Endothelial cell of umbilical vein (primary cell): ENCODE measurements at regions not wholly inside any gene's neighbourhood (a gene's known extent, or its start where the extent isn't known, plus 50 kb on each side); places are given as distances from the start of the nearest gene placed in this dataset.

ENCODE experiments used
- BruUV-seq: library from RNA; stranded (reverse); fragments of 400-500 nt; replicated peaks from 2 replicates; lab custom pipeline; 2021; lab: Mats Ljungman, UMichigan
- CTCF ChIA-PET: fragments of 300-600, 350-600 bp; sonication (Branson Sonifier 250); formaldehyde crosslinking; loops from one replicate; lab custom pipeline; 2021; ENCODE audit warnings: antibody characterized with exemption, inconsistent platforms; lab: Charles Lee
- POLR2A ChIA-PET: fragments of 300-600, 350-600 bp; sonication (Branson Sonifier 250); formaldehyde crosslinking; loops from one replicate; lab custom pipeline; 2021; ENCODE audit warnings: antibody characterized with exemption, inconsistent platforms; lab: Charles Lee
- DNase-seq: peaks from one replicate; pipeline ENCODE4 v3.0.0-alpha.2; 2011; ENCODE audit warnings: low read depth, low spot score
- FAIRE-seq: peaks from 2 replicates; lab custom pipeline; 2011; peaks lifted over from hg19 to GRCh38; lab: Jason Lieb, UNC
- H2AFZ ChIP-seq: 2 replicates; pipeline ENCODE4 v1.6.0; 2012; ENCODE audit warnings: low read depth, low read length, control low read depth, inconsistent platforms
- H3K27ac ChIP-seq: 2 replicates; pipeline ENCODE4 v1.5.1; 2011; ENCODE audit warnings: low read depth, mild to moderate bottlenecking, control low read depth, low read length, moderate library complexity; ENCODE audit not compliant: insufficient read depth
- H3K27me3 ChIP-seq, 2 experiments: 2 replicates each; pipeline versions ENCODE4 v1.6.0 to v1.6.1; 2011; ENCODE audit warnings: low read length in 2 of 2, mixed read lengths in 1 of 2; ENCODE audit not compliant: control insufficient read depth in 2 of 2, insufficient read depth in 2 of 2
- H3K36me3 ChIP-seq, 2 experiments: 2 replicates in 1 of 2; 3 replicates in 1 of 2; pipeline ENCODE4 v1.5.1; 2011; ENCODE audit warnings: low read length in 2 of 2, mild to moderate bottlenecking in 1 of 2, moderate library complexity in 1 of 2; ENCODE audit not compliant: control insufficient read depth in 2 of 2, insufficient read depth in 2 of 2; ENCODE audit errors: extremely low read depth in 1 of 2
- H3K4me1 ChIP-seq: 3 replicates; pipeline ENCODE4 v1.5.1; 2011; ENCODE audit warnings: mild to moderate bottlenecking, low read length; ENCODE audit not compliant: control insufficient read depth, insufficient read depth; ENCODE audit errors: extremely low read depth
- H3K4me2 ChIP-seq: 2 replicates; pipeline ENCODE4 v1.6.1; 2011; ENCODE audit warnings: low read length, control low read depth, mixed read lengths; ENCODE audit not compliant: insufficient read depth
- H3K4me3 ChIP-seq, 3 experiments: fragments of 200-600 bp in 1 of 3; sonication (generic), shearing (Covaris generic) in 1 of 3; replicated peaks in 1 of 3; 2 replicates each; pipeline ENCODE4 v1.5.1; 2011 to 2016; ENCODE audit warnings: control low read depth in 3 of 3, low read length in 3 of 3, mild to moderate bottlenecking in 2 of 3, inconsistent platforms in 1 of 3, low read depth in 1 of 3, moderate library complexity in 1 of 3; ENCODE audit not compliant: insufficient read depth in 1 of 3
- H3K79me2 ChIP-seq: 2 replicates; pipeline ENCODE4 v1.6.0; 2012; ENCODE audit warnings: low read length, inconsistent platforms; ENCODE audit not compliant: control insufficient read depth, insufficient read depth
- H3K9ac ChIP-seq: replicated peaks from 2 replicates; pipeline ENCODE3; 2011; ENCODE audit warnings: low read length, control low read depth; ENCODE audit not compliant: insufficient read depth; ENCODE audit errors: extremely low read depth
- H3K9me1 ChIP-seq: replicated peaks from 3 replicates; pipeline ENCODE4 v1.6.0; 2011; ENCODE audit warnings: mild to moderate bottlenecking, low read length; ENCODE audit not compliant: control insufficient read depth, insufficient read depth; ENCODE audit errors: extremely low read depth
- H3K9me3 ChIP-seq: replicated peaks from 2 replicates; pipeline ENCODE4 v1.5.1; 2012; ENCODE audit warnings: low read length, inconsistent platforms; ENCODE audit not compliant: control insufficient read depth, insufficient read depth
- H4K20me1 ChIP-seq: replicated peaks from 2 replicates; pipeline ENCODE3; 2011; ENCODE audit warnings: mild to moderate bottlenecking, low read length; ENCODE audit not compliant: control insufficient read depth, insufficient read depth; ENCODE audit errors: extremely low read depth
- EZH2 ChIP-seq: IDR thresholded peaks from 2 replicates; pipeline ENCODE4 v1.6.1; 2012; ENCODE audit warnings: borderline replicate concordance, low read depth, mild to moderate bottlenecking, moderate library complexity, low read length, inconsistent platforms; ENCODE audit not compliant: severe bottlenecking
- FOS ChIP-seq: IDR thresholded peaks from 2 replicates; pipeline ENCODE4 v1.6.1; 2011; ENCODE audit warnings: mild to moderate bottlenecking, low read length, moderate library complexity, borderline replicate concordance; ENCODE audit not compliant: insufficient read depth
- GATA2 ChIP-seq: IDR thresholded peaks from 2 replicates; pipeline ENCODE4 v1.7.0; 2011; ENCODE audit warnings: low read depth, mild to moderate bottlenecking, moderate library complexity, mixed read lengths, low read length; ENCODE audit not compliant: insufficient read length, insufficient read depth
- JUN ChIP-seq: IDR thresholded peaks from 2 replicates; pipeline ENCODE4 v1.6.1; 2011; ENCODE audit warnings: borderline replicate concordance, low read depth; ENCODE audit not compliant: insufficient read length, insufficient read depth
- MYC ChIP-seq: IDR thresholded peaks from one replicate; pipeline ENCODE4 v1.6.1; 2011; ENCODE audit warnings: mild to moderate bottlenecking, low read depth, low read length
- POLR2A ChIP-seq: IDR thresholded peaks from 2 replicates; pipeline ENCODE4 v1.6.1; 2012; ENCODE audit warnings: low read depth, mild to moderate bottlenecking, control low read depth, low read length
- POLR2AphosphoS5 ChIP-seq: IDR thresholded peaks from 2 replicates; pipeline ENCODE4 v1.6.1; 2012; ENCODE audit warnings: low read depth, mild to moderate bottlenecking, control low read depth, low read length, moderate library complexity; ENCODE audit not compliant: insufficient read depth
- dilution Hi-C: fragments of 300-500 bp; cut with MboI; formaldehyde crosslinking; loops from one replicate; pipeline ENCODE4 v1.15.0; 2019; ENCODE audit warnings: low sequenced_read_pairs; ENCODE audit not compliant: extremely low pct_ligation_motif_present
- intact Hi-C: fragments of 100-400 bp; cut with micrococcal nuclease; formaldehyde crosslinking; loops from one replicate; pipeline ENCODE4 v1.10.0; 2022
- TF ChIP-seq, protein P1 (sequence below), 2 donors: IDR thresholded peaks; 1 replicate in 1 of 2; 2 replicates in 1 of 2; pipeline ENCODE4 v1.5.1; 2011; ENCODE audit warnings: low read length in 2 of 2, mild to moderate bottlenecking in 2 of 2, moderate library complexity in 2 of 2, control low read depth in 1 of 2, inconsistent platforms in 1 of 2, low read depth in 1 of 2; ENCODE audit not compliant: insufficient read depth in 1 of 2; ENCODE audit errors: extremely low read depth in 1 of 2
- TF ChIP-seq, protein P2 (sequence below): IDR thresholded peaks from 2 replicates; pipeline ENCODE4 v1.6.1; 2011; ENCODE audit not compliant: insufficient read depth, insufficient read length

DNA sequence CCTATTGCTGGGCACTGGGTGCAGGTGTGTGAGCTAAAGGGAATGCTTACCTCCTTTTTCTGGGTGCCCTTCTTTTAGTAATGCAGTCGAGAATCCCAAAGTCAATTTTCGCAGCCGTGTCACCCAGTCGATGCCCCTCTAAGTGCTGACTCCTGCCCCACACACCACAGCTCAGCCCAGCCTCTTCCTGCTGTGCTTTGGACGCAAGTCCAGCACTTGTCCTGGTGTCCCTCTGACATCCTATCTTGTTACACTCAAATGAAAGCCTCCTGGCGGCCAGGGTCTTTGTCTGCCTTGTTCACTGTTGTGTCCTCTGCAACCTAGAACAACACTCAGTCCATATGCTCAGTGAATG, 58.5 kb upstream of the RUNX3 start:
- no peak overlapping the region for H3K9ac ChIP-seq
- no peaks in the 10 kb centered on the region for H3K4me1 ChIP-seq
- H3K9me1 ChIP-seq: no peaks in the 10 kb centered on the region
- no peak overlapping the region for H3K27ac ChIP-seq
- no peaks in the 10 kb centered on the region for H4K20me1 ChIP-seq
- no peak for TF ChIP-seq POLR2AphosphoS5
- no peak for TF ChIP-seq JUN
- TF ChIP-seq GATA2: no peak
- no peak for TF ChIP-seq EZH2
- TF ChIP-seq MYC: no peak
- TF ChIP-seq, protein P1, sequence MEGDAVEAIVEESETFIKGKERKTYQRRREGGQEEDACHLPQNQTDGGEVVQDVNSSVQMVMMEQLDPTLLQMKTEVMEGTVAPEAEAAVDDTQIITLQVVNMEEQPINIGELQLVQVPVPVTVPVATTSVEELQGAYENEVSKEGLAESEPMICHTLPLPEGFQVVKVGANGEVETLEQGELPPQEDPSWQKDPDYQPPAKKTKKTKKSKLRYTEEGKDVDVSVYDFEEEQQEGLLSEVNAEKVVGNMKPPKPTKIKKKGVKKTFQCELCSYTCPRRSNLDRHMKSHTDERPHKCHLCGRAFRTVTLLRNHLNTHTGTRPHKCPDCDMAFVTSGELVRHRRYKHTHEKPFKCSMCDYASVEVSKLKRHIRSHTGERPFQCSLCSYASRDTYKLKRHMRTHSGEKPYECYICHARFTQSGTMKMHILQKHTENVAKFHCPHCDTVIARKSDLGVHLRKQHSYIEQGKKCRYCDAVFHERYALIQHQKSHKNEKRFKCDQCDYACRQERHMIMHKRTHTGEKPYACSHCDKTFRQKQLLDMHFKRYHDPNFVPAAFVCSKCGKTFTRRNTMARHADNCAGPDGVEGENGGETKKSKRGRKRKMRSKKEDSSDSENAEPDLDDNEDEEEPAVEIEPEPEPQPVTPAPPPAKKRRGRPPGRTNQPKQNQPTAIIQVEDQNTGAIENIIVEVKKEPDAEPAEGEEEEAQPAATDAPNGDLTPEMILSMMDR (IDR thresholded peaks at IDR 0.05; ENCODE audit: extremely low read depth in 1 of 2, insufficient read depth in 1 of 2, low read depth in 1 of 2, low read length in 2 of 2): no peak
- no peak for TF ChIP-seq FOS
- TF ChIP-seq, protein P2, sequence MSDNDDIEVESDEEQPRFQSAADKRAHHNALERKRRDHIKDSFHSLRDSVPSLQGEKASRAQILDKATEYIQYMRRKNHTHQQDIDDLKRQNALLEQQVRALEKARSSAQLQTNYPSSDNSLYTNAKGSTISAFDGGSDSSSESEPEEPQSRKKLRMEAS: no peak
- no peak for TF ChIP-seq POLR2A
- FAIRE-seq: no peak
- BruUV-seq: no TSS peak
- H3K79me2 ChIP-seq: no peaks in the 10 kb centered on the region
- no peak for DNase-seq
- intact Hi-C loops: no loop called here
- no peak overlapping the region for H3K4me2 ChIP-seq
- H3K4me3 ChIP-seq: no peak overlapping the region
- ChIA-PET POLR2A (no interaction called here), CTCF (no interaction called here)
- H3K9me3 ChIP-seq: no peaks in the 10 kb centered on the region
- no peak overlapping the region for H2AFZ ChIP-seq
- no peaks in the 10 kb centered on the region for H3K36me3 ChIP-seq
- dilution Hi-C loops: loop anchor here (10.0 kb wide), 1 partner anchor 56 kb away; no protein-coding TSS in a partner anchor
- peaks cover 0 to 3% of the 10 kb centered on the region in 2 experiments for H3K27me3 ChIP-seq
